RWPE2 (cell line): ENCODE measurements at regions not wholly inside any gene's neighbourhood (a gene's known extent, or its start where the extent isn't known, plus 50 kb on each side); places are given as distances from the start of the nearest gene placed in this dataset.

Experiments used
- ATAC-seq: fragments of 200-7000 bp; cut with Tn5 transposase; 3 replicates; pipeline ENCODE4 v1.9.1; 2021; ENCODE audit warnings: low read depth
- DNase-seq: peaks from one replicate; pipeline ENCODE4 v3.0.0-alpha.2; 2020; ENCODE audit warnings: low spot score
- H3K27ac ChIP-seq: fragments of 450-650 bp; 2 replicates; pipeline ENCODE4 v1.5.1; 2017; ENCODE audit warnings: mild to moderate bottlenecking; ENCODE audit not compliant: poor library complexity, severe bottlenecking
- H3K27me3 ChIP-seq: fragments of 250-450 bp; sonication (Bioruptor Pico); 2 replicates; pipeline ENCODE4 v1.5.1; 2021; ENCODE audit warnings: mild to moderate bottlenecking, moderate library complexity; ENCODE audit not compliant: insufficient read depth, poor library complexity, severe bottlenecking
- H3K36me3 ChIP-seq: fragments of 250-450 bp; sonication (Bioruptor Pico); 2 replicates; pipeline ENCODE4 v1.5.1; 2020; ENCODE audit warnings: low read depth, mild to moderate bottlenecking, moderate library complexity
- H3K4me1 ChIP-seq: fragments of 250-450 bp; sonication (Bioruptor Pico); 2 replicates; pipeline ENCODE4 v1.5.1; 2021; ENCODE audit warnings: mild to moderate bottlenecking, moderate library complexity; ENCODE audit not compliant: insufficient read depth, poor library complexity, severe bottlenecking
- H3K4me3 ChIP-seq: fragments of 250-450 bp; sonication (Bioruptor Pico); 2 replicates; pipeline ENCODE4 v1.5.1; 2021; ENCODE audit warnings: mild to moderate bottlenecking, moderate library complexity; ENCODE audit not compliant: severe bottlenecking
- H3K9me3 ChIP-seq: fragments of 250-450 bp; sonication (Bioruptor Pico); 2 replicates; pipeline ENCODE4 v1.5.1; 2021; ENCODE audit warnings: mild to moderate bottlenecking, moderate library complexity; ENCODE audit not compliant: severe bottlenecking
- TF ChIP-seq, protein P1 (sequence below): fragments of 450-650 bp; IDR thresholded peaks from one replicate; pipeline ENCODE4 v1.5.1; 2017; ENCODE audit warnings: mild to moderate bottlenecking, moderate library complexity; ENCODE audit not compliant: poor library complexity, severe bottlenecking

DNA sequence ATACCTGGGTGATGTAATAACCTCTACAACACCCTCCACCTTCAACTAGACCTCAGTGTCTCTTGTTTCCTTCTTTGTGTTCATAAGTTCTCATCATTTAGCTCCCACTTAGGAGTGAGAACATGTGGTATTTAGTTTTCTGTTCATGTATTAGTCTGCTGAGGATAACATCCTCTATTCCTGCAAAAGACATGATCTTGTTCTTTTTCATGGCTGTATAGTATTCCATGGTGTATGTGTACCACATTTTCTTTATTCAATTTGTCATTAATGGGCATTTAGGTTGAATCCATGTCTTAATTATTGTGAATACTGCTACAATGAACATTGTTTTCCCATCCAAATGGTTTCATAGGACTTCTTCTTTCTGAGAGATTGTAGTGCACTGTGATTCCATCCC lies 135.7 kb downstream of the MBL2 start:
- Histone ChIP-seq H3K27ac (no peak overlapping the region), H3K27me3 (no peaks in the 10 kb centered on the region), H3K36me3 (no peaks in the 10 kb centered on the region), H3K4me1 (no peaks in the 10 kb centered on the region), H3K4me3 (no peak overlapping the region), H3K9me3 (no peaks in the 10 kb centered on the region)
- TF ChIP-seq, protein P1, sequence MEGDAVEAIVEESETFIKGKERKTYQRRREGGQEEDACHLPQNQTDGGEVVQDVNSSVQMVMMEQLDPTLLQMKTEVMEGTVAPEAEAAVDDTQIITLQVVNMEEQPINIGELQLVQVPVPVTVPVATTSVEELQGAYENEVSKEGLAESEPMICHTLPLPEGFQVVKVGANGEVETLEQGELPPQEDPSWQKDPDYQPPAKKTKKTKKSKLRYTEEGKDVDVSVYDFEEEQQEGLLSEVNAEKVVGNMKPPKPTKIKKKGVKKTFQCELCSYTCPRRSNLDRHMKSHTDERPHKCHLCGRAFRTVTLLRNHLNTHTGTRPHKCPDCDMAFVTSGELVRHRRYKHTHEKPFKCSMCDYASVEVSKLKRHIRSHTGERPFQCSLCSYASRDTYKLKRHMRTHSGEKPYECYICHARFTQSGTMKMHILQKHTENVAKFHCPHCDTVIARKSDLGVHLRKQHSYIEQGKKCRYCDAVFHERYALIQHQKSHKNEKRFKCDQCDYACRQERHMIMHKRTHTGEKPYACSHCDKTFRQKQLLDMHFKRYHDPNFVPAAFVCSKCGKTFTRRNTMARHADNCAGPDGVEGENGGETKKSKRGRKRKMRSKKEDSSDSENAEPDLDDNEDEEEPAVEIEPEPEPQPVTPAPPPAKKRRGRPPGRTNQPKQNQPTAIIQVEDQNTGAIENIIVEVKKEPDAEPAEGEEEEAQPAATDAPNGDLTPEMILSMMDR, result no peak
- DNase-seq, result no peak
- ATAC-seq, result no peak

DNA sequence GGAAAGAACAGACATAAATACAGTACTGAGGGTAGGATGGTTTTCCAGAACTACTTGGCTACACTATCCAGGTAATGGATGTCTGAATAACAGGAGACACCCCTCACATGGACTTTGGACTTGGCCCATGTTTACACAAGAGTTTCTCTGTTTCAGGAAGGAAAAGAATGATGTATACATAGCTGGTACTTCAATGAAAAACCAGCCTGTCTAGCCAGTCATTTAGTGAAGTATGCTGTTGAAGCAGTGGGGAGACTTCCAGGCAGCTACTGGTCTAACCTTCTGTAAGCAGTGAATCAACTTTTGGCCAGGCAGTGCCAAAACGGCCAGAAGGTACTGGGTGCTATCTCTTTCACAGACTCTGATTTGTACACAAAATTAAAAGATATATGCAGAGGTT lies 135.0 kb downstream of the MBL2 start:
- no peaks in the 10 kb centered on the region for H3K27me3 ChIP-seq
- TF ChIP-seq, protein P1, result no peak
- H3K9me3 ChIP-seq, result no peaks in the 10 kb centered on the region
- ATAC-seq, result no peak
- H3K36me3 ChIP-seq, result no peaks in the 10 kb centered on the region
- H3K4me3 ChIP-seq, result no peak overlapping the region
- no peaks in the 10 kb centered on the region for H3K4me1 ChIP-seq
- H3K27ac ChIP-seq, result no peak overlapping the region
- DNase-seq, result no peak

DNA sequence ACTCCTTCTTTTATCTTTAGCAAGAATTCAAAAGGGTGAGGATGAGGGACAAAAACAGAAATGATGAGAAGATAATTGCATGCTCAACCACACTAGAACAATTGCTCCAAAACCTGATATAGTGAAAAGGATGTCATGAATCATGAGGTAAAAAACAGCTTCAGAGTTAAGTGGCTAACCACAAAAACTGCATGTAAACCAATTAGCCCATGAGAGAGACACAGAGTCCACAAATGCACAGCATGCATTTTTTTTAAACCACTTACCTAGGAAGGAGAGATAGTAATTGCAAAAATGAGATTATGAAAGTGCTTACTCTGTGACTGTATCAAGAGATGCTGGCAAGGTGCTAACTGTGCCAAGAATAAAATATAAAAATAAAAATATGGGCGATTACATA lies 132.9 kb downstream of the MBL2 start:
- DNase-seq (no peak), ATAC-seq (no peak)
- H3K4me1 ChIP-seq, result no peaks in the 10 kb centered on the region
- H3K36me3 ChIP-seq, result no peaks in the 10 kb centered on the region
- H3K9me3 ChIP-seq, result no peaks in the 10 kb centered on the region
- no peak overlapping the region for H3K4me3 ChIP-seq
- no peaks in the 10 kb centered on the region for H3K27me3 ChIP-seq
- H3K27ac ChIP-seq, result no peak overlapping the region
- TF ChIP-seq, protein P1, result no peak

DNA sequence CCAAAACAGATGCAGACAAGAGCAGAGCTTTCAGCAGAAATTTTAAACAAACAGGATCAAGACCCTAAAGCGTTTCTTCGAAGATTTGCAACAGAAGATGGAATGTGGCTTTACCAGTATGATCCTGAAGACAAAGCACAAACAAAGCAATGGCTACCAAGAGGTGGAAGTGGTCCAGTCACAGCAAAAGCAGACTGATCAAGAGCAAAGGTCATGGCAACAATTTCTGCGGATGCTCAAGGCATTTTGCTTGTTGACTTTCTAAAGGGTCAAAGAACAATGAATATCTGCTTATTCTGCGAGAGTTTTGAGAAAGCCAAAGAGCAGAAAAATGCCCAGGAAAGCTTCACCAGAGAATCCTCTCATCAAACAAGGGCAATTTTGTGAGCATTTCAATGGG lies 130.4 kb downstream of the MBL2 start:
- no peaks in the 10 kb centered on the region for H3K27me3 ChIP-seq
- DNase-seq, result no peak
- no peaks in the 10 kb centered on the region for H3K36me3 ChIP-seq
- H3K9me3 ChIP-seq, result no peaks in the 10 kb centered on the region
- H3K4me1 ChIP-seq, result no peaks in the 10 kb centered on the region
- H3K4me3 ChIP-seq, result no peak overlapping the region
- no peak overlapping the region for H3K27ac ChIP-seq
- ATAC-seq, result no peak
- TF ChIP-seq, protein P1, result no peak

DNA sequence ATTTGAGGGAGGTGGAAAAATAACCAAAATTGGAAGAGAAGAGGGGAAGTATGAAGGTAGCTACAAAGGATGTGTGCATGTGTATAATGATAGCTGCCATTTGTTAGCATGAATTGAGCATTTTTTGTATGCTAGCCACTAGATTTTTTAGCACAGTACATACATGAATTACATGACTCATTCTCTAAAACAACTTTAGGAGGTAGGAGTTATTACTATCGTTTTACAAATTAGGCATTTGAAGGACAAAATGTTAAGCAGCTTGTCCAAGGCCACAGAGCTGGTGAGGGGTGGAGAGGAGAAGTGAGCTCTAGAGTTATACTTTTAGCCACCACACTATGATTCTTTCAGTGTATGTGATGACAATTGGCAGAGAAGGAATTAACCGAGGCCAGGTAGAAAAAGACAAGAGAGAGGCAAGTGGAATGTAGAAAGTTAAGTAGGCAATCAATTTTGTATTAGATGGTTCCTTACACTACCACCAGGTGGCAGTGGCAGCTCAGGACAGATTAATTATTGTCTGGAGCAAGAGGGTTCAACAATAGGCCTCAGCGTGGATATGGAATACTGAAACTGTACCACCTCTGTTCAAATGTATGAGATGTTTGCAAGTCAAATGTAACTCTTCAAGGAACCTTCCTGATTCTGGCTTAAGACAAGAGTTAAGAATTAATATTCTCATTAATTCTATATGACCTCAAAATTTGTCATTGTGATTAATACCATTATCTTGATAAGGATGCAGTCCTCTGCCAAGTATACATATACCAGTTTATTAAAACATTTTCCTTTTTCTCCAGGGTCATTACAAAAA lies 128.0 kb downstream of the MBL2 start:
- no peaks in the 10 kb centered on the region for H3K4me1 ChIP-seq
- H3K9me3 ChIP-seq, result no peaks in the 10 kb centered on the region
- TF ChIP-seq, protein P1, result peak; percentile 91
- ATAC-seq (peak; percentile 49; the same call in 2 of the 3 replicates), DNase-seq (no peak)
- H3K4me3 ChIP-seq, result no peak overlapping the region
- H3K36me3 ChIP-seq, result no peaks in the 10 kb centered on the region
- no peak overlapping the region for H3K27ac ChIP-seq
- H3K27me3 ChIP-seq, result no peaks in the 10 kb centered on the region
